IPS-18a (cell line): ENCODE measurements at regions not wholly inside any gene's neighbourhood (a gene's known extent, or its start where the extent isn't known, plus 50 kb on each side); places are given as distances from the start of the nearest gene placed in this dataset.

Experiments
- H3K27ac ChIP-seq: one replicate; pipeline ENCODE4 v1.5.1; 2013; ENCODE audit warnings: low read length
- H3K27me3 ChIP-seq: one replicate; pipeline ENCODE4 v1.6.1; 2013; ENCODE audit warnings: mild to moderate bottlenecking, low read length; ENCODE audit not compliant: control insufficient read depth, insufficient read depth
- H3K36me3 ChIP-seq: one replicate; pipeline ENCODE4 v1.6.1; 2013; ENCODE audit warnings: low read depth, low read length; ENCODE audit not compliant: control insufficient read depth
- H3K4me1 ChIP-seq: one replicate; pipeline ENCODE4 v1.6.1; 2013; ENCODE audit warnings: low read depth, low read length; ENCODE audit not compliant: control insufficient read depth
- H3K4me3 ChIP-seq: one replicate; pipeline ENCODE4 v1.5.1; 2013; ENCODE audit warnings: low read length
- H3K9ac ChIP-seq: one replicate; pipeline ENCODE4 v1.6.1; 2013; ENCODE audit warnings: mild to moderate bottlenecking, low read length, moderate library complexity
- H3K9me3 ChIP-seq: one replicate; pipeline ENCODE4 v1.6.1; 2013; ENCODE audit warnings: low read depth, low read length; ENCODE audit not compliant: control insufficient read depth

DNA sequence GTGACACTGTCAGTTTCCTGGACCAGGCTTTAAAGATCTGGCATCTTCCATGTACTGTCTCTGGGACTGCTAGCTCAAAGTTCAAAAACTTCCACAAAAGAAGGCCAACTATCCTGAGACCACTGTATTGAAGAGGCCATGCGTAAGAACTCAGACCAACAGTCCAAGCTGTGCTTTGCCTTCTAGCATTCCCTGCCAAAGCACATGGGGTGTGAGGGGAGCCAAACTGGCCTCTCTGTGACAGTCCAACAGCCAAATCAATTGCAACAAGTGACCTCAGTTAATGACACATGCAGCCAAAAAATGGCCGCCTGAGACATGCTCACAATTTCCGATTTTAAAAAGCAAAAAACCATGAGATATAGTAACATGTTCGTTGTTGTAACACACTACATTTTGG is 160.3 kb upstream of the CDH19 start:
- no peak overlapping the region for H3K27ac ChIP-seq

DNA sequence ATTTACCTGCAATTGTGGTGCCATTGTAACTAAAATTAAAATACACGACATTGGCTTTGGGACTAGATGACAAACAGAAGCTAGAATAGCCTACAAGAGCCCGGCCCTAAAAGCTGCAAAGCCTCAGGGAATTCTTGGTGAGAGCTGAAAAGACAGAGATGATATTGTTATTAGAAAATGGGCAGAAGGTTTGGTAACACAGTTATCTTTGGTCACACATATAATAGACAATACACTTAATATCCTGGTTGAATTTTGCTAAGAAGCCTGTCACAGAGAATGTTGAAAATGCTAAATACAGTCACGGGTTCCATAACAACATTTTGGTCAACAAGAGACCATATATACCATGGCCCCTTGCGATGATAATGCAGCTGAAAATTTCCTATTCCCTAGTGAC is 157.3 kb upstream of the CDH19 start:
- H3K27ac ChIP-seq = no peak overlapping the region
- no peak overlapping the region for H3K9ac ChIP-seq
- peaks cover 13% of the 10 kb centered on the region for H3K4me1 ChIP-seq
- no peaks in the 10 kb centered on the region for H3K27me3 ChIP-seq
- no peak overlapping the region for H3K4me3 ChIP-seq
- H3K36me3 ChIP-seq = no peaks in the 10 kb centered on the region
- no peaks in the 10 kb centered on the region for H3K9me3 ChIP-seq

More for the DNA sequence above, 160.3 kb upstream of the CDH19 start:
- Histone ChIP-seq H3K27me3 (no peaks in the 10 kb centered on the region), H3K4me1 (peaks cover 6% of the 10 kb centered on the region), H3K9ac (no peak overlapping the region), H3K4me3 (no peak overlapping the region), H3K36me3 (no peaks in the 10 kb centered on the region), H3K9me3 (no peaks in the 10 kb centered on the region)

GRCh38 chr18:66760559-66760958 is 156.7 kb upstream of the CDH19 start:
- no peak overlapping the region for H3K9ac ChIP-seq
- H3K27ac ChIP-seq = no peak overlapping the region
- peaks cover 13% of the 10 kb centered on the region for H3K4me1 ChIP-seq
- no peak overlapping the region for H3K4me3 ChIP-seq
- H3K27me3 ChIP-seq = no peaks in the 10 kb centered on the region
- no peaks in the 10 kb centered on the region for H3K36me3 ChIP-seq
- no peaks in the 10 kb centered on the region for H3K9me3 ChIP-seq

DNA sequence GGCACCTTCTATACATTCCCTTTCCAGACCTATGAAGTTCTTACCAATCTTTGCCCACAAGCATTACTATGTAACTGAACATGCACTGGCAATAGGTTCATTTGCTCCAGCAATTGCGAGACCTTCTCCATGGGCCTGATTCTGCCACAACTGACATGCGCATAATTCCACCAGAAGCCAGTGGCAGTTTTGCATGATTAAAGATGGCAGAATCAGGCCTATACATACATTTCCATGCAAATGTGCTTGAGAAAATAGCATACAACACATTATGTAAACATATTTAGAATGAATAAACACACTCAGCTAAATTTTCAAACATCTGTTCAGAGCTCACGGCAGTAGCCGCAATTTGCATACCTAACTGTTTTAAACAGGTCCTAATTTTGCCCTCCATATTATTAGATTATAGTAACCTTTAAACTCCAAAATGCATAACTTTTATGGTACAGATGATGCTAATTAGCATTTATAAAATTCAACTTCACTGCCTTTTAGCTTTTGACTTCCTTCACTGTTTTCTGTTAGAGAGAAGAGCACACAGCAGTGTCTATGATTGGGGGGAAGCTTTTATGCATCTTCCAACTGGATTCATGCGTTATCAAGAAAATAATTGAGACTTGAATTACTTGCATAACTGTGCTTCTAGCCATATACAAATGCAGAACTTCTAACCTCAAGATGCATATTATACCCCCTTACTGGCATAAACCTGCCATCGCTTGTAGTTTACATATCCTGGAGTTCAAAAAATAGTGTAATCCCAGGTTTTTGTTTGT is 155.3 kb upstream of the CDH19 start:
- no peak overlapping the region for H3K4me3 ChIP-seq

DNA sequence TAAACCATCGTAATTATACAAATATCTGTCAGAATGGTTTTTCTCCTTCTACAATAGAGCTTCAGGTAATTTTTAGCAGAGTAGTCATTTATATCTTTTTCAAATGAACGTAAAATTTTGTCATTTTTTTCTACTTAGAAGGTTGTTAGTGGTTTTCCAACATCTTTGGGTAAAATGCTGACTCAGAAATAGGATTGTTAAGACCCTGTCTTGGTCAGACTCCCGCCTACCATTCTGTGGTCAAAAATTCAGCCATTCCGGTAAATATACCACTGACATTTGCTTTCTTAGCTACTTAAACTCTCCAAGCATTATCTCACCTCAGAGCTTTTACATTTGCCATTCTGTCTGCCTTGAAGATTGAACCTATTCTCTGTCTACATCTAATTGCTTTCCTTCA is 154.1 kb upstream of the CDH19 start:
- Histone ChIP-seq H3K36me3 (no peaks in the 10 kb centered on the region), H3K4me1 (peaks cover 13% of the 10 kb centered on the region), H3K9ac (no peak overlapping the region), H3K4me3 (no peak overlapping the region), H3K27ac (no peak overlapping the region), H3K27me3 (no peaks in the 10 kb centered on the region), H3K9me3 (no peaks in the 10 kb centered on the region)

More for the DNA sequence above, 155.3 kb upstream of the CDH19 start:
- H3K27ac ChIP-seq = no peak overlapping the region
- H3K4me1 ChIP-seq = peaks cover 13% of the 10 kb centered on the region
- no peaks in the 10 kb centered on the region for H3K27me3 ChIP-seq
- no peaks in the 10 kb centered on the region for H3K36me3 ChIP-seq
- H3K9me3 ChIP-seq = no peaks in the 10 kb centered on the region
- H3K9ac ChIP-seq = no peak overlapping the region

DNA sequence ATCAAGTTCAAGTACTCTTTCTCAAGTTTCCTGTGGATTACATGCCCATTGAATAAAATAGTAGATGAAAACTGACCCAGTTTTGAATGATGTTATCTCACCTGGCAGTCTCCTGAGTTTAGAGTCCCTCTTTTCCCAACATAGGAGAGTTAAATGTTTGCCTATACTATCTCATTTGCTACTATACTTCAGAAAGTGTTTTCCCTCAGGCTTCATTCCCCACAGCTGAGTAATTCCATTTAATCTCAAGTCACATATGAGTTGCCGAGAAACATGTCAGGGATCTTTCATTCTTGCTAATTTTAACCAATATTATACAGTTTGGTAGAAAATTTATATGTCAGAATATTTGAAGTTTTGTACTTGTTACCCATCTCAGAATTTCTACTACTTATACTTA is 150.4 kb upstream of the CDH19 start:
- Histone ChIP-seq H3K4me1 (peaks cover 8% of the 10 kb centered on the region), H3K9ac (no peak overlapping the region), H3K9me3 (no peaks in the 10 kb centered on the region), H3K27ac (no peak overlapping the region), H3K27me3 (no peaks in the 10 kb centered on the region), H3K4me3 (no peak overlapping the region), H3K36me3 (no peaks in the 10 kb centered on the region)

GRCh38 chr18:66752733-66753132 is 148.8 kb upstream of the CDH19 start:
- Histone ChIP-seq H3K9ac (no peak overlapping the region), H3K4me1 (no peaks in the 10 kb centered on the region), H3K36me3 (no peaks in the 10 kb centered on the region), H3K9me3 (no peaks in the 10 kb centered on the region), H3K27me3 (no peaks in the 10 kb centered on the region), H3K4me3 (no peak overlapping the region), H3K27ac (no peak overlapping the region)

DNA sequence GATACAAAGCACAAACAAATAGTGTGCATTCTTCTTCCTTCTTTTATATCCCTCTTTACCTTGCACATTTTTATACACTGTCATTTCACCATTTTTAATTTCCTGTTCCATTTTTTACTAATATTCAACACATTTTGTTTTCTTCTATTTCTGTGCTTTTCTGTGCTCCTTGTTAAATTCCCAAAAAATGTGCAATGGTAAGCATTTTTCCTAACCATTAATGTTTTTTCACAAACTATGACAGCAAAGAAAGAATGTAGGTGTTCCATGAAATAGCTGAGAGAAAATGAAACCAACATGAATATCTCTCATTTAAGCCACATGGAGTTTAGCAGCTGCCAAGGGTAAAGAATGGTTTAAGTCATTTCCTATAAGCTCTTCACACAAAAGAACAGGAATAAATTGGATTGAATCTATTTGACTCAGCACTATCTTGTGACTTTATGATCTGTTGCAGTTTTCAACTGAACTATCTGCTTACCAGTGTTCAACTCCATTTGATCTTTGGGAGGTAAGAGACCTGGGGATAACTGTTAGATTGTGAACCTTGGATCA is 145.7 kb upstream of the CDH19 start:
- Histone ChIP-seq H3K4me1 (no peaks in the 10 kb centered on the region), H3K4me3 (no peak overlapping the region), H3K9me3 (no peaks in the 10 kb centered on the region)

DNA sequence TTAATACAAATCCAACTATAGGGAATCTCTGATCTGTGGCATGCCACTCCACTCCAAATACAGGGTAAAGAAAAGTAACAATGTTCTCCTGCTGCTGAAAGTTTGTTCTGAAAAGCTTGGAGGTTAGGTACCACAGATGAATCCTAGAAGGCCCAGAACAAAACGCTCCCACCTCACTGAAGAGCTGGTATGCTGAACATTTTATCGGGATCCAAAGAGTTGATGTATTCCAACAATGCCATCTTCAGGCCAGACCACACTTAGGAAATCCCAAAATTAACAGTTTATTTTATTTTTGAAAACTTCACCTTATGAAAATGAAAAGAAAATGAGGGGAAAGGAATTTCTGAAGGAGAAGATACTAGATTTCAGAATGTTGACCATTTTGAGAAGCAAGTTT is 145.1 kb upstream of the CDH19 start:
- H3K4me1 ChIP-seq = no peaks in the 10 kb centered on the region
- no peak overlapping the region for H3K4me3 ChIP-seq
- no peak overlapping the region for H3K9ac ChIP-seq
- no peaks in the 10 kb centered on the region for H3K27me3 ChIP-seq
- H3K36me3 ChIP-seq = no peaks in the 10 kb centered on the region
- H3K27ac ChIP-seq = no peak overlapping the region
- H3K9me3 ChIP-seq = no peaks in the 10 kb centered on the region

More for the DNA sequence above, 145.7 kb upstream of the CDH19 start:
- H3K9ac ChIP-seq = no peak overlapping the region
- H3K36me3 ChIP-seq = no peaks in the 10 kb centered on the region
- no peak overlapping the region for H3K27ac ChIP-seq
- no peaks in the 10 kb centered on the region for H3K27me3 ChIP-seq

DNA sequence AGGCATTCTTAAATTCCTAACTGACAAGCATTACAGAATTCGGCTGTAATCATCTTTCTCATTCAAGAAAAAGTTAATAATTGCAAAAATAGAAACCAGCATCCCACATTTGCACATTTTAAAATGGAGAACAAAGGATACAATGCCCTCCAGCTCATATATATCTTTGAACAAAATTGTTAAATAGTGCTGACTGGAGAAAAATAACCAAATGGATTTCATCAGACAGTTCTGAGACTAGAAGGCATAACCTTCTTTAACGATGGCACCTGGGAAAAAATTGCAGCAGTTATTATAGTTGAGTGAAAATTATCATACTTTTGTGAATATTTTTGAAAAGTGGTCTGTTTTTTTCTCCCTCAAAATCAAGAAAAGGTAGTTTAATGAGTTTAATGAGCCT is 138.9 kb upstream of the CDH19 start:
- Histone ChIP-seq H3K27ac (no peak overlapping the region), H3K9ac (no peak overlapping the region), H3K36me3 (no peaks in the 10 kb centered on the region), H3K4me3 (no peak overlapping the region), H3K4me1 (no peaks in the 10 kb centered on the region), H3K9me3 (no peaks in the 10 kb centered on the region), H3K27me3 (no peaks in the 10 kb centered on the region)

- no peaks in the 10 kb centered on the region for H3K9me3 ChIP-seq
- H3K36me3 ChIP-seq = no peaks in the 10 kb centered on the region
- H3K4me3 ChIP-seq = no peak overlapping the region
- peaks cover 4% of the 10 kb centered on the region for H3K4me1 ChIP-seq
- H3K9ac ChIP-seq = no peak overlapping the region
- H3K27me3 ChIP-seq = no peaks in the 10 kb centered on the region
- no peak overlapping the region for H3K27ac ChIP-seq
These were observed 132.0 kb upstream of the CDH19 start for GRCh38 chr18:66735933-66736332.

DNA sequence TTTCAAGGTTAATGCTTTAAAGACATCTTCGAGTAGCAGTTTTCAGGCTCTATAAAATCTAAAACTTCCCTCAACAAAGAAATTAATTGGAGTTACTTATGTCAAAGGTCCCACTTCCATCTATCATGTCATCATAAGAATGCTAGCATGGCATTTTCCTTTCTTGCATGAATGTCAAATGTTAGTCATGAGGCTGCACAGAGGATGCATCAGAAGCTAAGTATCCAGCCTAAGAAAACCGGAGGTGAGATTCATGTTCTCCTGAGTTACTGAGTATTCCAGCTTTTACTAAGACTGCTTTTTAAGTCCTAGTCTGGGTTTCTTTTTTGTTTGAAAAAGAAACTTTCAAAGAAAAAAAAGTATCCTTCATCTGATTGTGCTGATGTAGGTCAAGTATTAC is 130.6 kb upstream of the CDH19 start:
- no peaks in the 10 kb centered on the region for H3K36me3 ChIP-seq
- no peak overlapping the region for H3K9ac ChIP-seq
- H3K4me3 ChIP-seq = no peak overlapping the region
- H3K27me3 ChIP-seq = no peaks in the 10 kb centered on the region
- no peak overlapping the region for H3K27ac ChIP-seq
- H3K9me3 ChIP-seq = no peaks in the 10 kb centered on the region
- H3K4me1 ChIP-seq = peaks cover 4% of the 10 kb centered on the region
